ENCODE measurements at regions not wholly inside any gene's neighbourhood (a gene's known extent, or its start where the extent isn't known, plus 50 kb on each side); places are given as distances from the start of the nearest gene placed in this dataset.

- no peak for TF ChIP-seq POLR2A (IDR thresholded peaks at IDR 0.05)
- no peak for TF ChIP-seq CTCF (IDR thresholded peaks at IDR 0.05)
- no peak for TF ChIP-seq POLR2AphosphoS5 (IDR thresholded peaks at IDR 0.05)
- no peak for TF ChIP-seq EP300 (IDR thresholded peaks at IDR 0.05)
These were observed 1083.6 kb upstream of the LRFN5 start for GRCh38 chr14:40523123-40523522.
